BE2C (cell line): ENCODE measurements at regions not wholly inside any gene's neighbourhood (a gene's known extent, or its start where the extent isn't known, plus 50 kb on each side); places are given as distances from the start of the nearest gene placed in this dataset.
"Not testable (repeated sequence)": the region's sequence is repeated elsewhere in the genome, so short reads cannot be mapped to it uniquely, and the experiment has no call there.

Experiments
- DNase-seq: peaks from one replicate; pipeline ENCODE4 v3.0.0-alpha.2; 2020
- H3K27me3 ChIP-seq: fragments of 250-450 bp; sonication (Bioruptor Pico); 2 replicates; pipeline ENCODE4 v1.5.1; 2020; ENCODE audit warnings: mild to moderate bottlenecking
- H3K36me3 ChIP-seq: fragments of 250-450 bp; sonication (Bioruptor Pico); 2 replicates; pipeline ENCODE4 v1.5.1; 2020; ENCODE audit warnings: mild to moderate bottlenecking
- H3K4me1 ChIP-seq: fragments of 250-450 bp; sonication (Bioruptor Pico); 2 replicates; pipeline ENCODE4 v1.5.1; 2020
- H3K4me3 ChIP-seq: 2 replicates; pipeline ENCODE4 v1.5.1; 2011; ENCODE audit warnings: low read depth, low read length
- H3K9me3 ChIP-seq: fragments of 250-450 bp; sonication (Bioruptor Pico); 2 replicates; pipeline ENCODE4 v1.5.1; 2020
- CTCF ChIP-seq: IDR thresholded peaks from 2 replicates; pipeline ENCODE4 v1.5.1; 2012; ENCODE audit warnings: mild to moderate bottlenecking, low read depth, low read length

DNA sequence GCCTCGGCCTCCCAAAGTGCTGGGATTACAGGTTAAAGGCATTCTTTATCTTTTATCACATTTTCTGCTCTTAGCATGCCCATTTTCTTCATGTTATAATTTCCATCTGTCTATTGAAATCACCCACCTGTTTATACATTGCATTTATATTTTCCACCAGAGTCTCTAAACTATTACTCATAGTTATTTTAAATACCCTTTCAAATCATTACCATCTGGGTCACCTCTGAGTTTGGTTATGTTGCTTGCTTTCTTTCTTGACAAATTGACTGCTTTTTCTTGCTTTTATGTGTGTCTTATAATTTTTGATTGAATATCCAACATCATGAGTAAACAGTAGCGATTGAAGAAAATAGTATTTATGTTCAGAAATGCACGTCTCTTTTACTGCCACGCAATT is 71.4 kb downstream of the TMEM270 start:
- Histone ChIP-seq H3K36me3 (no peaks in the 10 kb centered on the region), H3K4me1 (no peaks in the 10 kb centered on the region), H3K27me3 (no peaks in the 10 kb centered on the region), H3K4me3 (no peak overlapping the region), H3K9me3 (no peaks in the 10 kb centered on the region; the same call in 1 of the 2 replicates)
- DNase-seq: no peak
- no peak for TF ChIP-seq CTCF

DNA sequence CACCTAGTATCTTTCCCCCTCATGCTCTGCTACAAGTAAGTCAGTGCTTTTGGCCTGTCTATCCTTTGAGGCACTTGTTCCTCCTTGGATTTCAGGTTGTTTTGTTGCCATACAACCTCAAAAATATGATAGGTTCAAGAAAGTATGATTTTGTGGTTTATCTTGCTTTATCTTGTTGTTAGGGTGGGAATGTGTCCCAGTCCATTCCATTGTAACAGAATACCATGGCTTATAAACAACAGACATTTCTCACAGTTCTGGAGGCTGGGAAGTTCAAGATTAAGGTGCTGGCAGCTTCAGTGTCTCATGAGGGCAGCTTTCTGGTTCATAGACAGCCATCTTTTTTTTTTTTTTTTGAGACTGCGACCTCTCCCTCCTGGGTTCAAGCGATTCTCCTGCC is 72.1 kb downstream of the TMEM270 start:
- TF ChIP-seq CTCF: no peak
- H3K27me3 ChIP-seq: no peaks in the 10 kb centered on the region

GRCh38 chr7:73936967-73937366 is 76.0 kb downstream of the TMEM270 start:
- H3K9me3 ChIP-seq: 0 out of 2 replicates have a peak, but pooled peaks cover 1% of the 10 kb centered on the region
- no peaks in the 10 kb centered on the region for H3K4me1 ChIP-seq
- no peak overlapping the region for H3K4me3 ChIP-seq
- DNase-seq: no peak
- no peaks in the 10 kb centered on the region for H3K36me3 ChIP-seq
- no peak for TF ChIP-seq CTCF
- H3K27me3 ChIP-seq: no peaks in the 10 kb centered on the region

More for the DNA sequence above, 72.1 kb downstream of the TMEM270 start:
- Histone ChIP-seq H3K36me3 (no peaks in the 10 kb centered on the region), H3K4me3 (no peak overlapping the region), H3K4me1 (no peaks in the 10 kb centered on the region), H3K9me3 (no peaks in the 10 kb centered on the region)
- no peak for DNase-seq

GRCh38 chr7:73937650-73938049 is 76.7 kb downstream of the TMEM270 start:
- not testable (repeated sequence) for H3K27me3 ChIP-seq, DNase-seq, H3K4me1 ChIP-seq, H3K36me3 ChIP-seq, H3K4me3 ChIP-seq, H3K9me3 ChIP-seq

GRCh38 chr7:73939528-73939927 is 78.6 kb downstream of the TMEM270 start:
- no peak overlapping the region for H3K4me3 ChIP-seq
- no peaks in the 10 kb centered on the region for H3K27me3 ChIP-seq
- no peak for DNase-seq
- TF ChIP-seq CTCF: no peak
- no peaks in the 10 kb centered on the region for H3K36me3 ChIP-seq
- H3K4me1 ChIP-seq: no peaks in the 10 kb centered on the region
- H3K9me3 ChIP-seq: 0 out of 2 replicates have a peak, but pooled peaks cover 2% of the 10 kb centered on the region

- Histone ChIP-seq H3K27me3 (no peaks in the 10 kb centered on the region), H3K36me3 (no peaks in the 10 kb centered on the region), H3K4me1 (no peaks in the 10 kb centered on the region), H3K9me3 (0 out of 2 replicates have a peak, but pooled peaks cover 2% of the 10 kb centered on the region), H3K4me3 (no peak overlapping the region)
- no peak for TF ChIP-seq CTCF
- no peak for DNase-seq
These were observed 79.8 kb downstream of the TMEM270 start for GRCh38 chr7:73940701-73941238.
